GM23338 (cell line): ENCODE measurements at regions not wholly inside any gene's neighbourhood (a gene's known extent, or its start where the extent isn't known, plus 50 kb on each side); places are given as distances from the start of the nearest gene placed in this dataset.

Source experiments
- ATAC-seq: fragments of 200-7000 bp; cut with Tn5 transposase; 3 replicates; pipeline ENCODE4 v1.9.1; 2020
- DNase-seq: peaks from one replicate; pipeline ENCODE4 v3.0.0-alpha.2; 2015; ENCODE audit warnings: low spot score
- H2AFZ ChIP-seq: fragments of 200-600 bp; sonication (generic); 2 replicates; pipeline ENCODE4 v1.8.0; 2016; ENCODE audit warnings: antibody characterized with exemption, mild to moderate bottlenecking, moderate library complexity
- H3F3A ChIP-seq: fragments of 200-600 bp; sonication (generic); replicated peaks from 2 replicates; pipeline ENCODE4 v1.8.0; 2017; ENCODE audit warnings: antibody characterized with exemption, mixed run types, low read depth
- H3K27ac ChIP-seq: fragments of 200-600 bp; sonication (generic); 2 replicates; pipeline ENCODE4 v1.6.1; 2016; ENCODE audit warnings: low read depth
- H3K27me3 ChIP-seq: fragments of 200-600 bp; sonication (generic); 2 replicates; pipeline ENCODE4 v1.8.0; 2016; ENCODE audit warnings: mild to moderate bottlenecking, mixed run types, moderate library complexity; ENCODE audit not compliant: insufficient read depth
- H3K36me3 ChIP-seq: fragments of 200-600 bp; sonication (generic); 2 replicates; pipeline ENCODE4 v1.8.0; 2016; ENCODE audit warnings: mild to moderate bottlenecking; ENCODE audit not compliant: insufficient read depth
- H3K4me1 ChIP-seq: fragments of 200-600 bp; sonication (generic); 2 replicates; pipeline ENCODE4 v1.8.0; 2016; ENCODE audit warnings: mild to moderate bottlenecking, moderate library complexity; ENCODE audit not compliant: insufficient read depth
- H3K4me2 ChIP-seq: fragments of 200-600 bp; sonication (generic); 2 replicates; pipeline ENCODE4 v1.7.1; 2017; ENCODE audit warnings: mixed run types
- H3K4me3 ChIP-seq: fragments of 200-600 bp; sonication (generic); 2 replicates; pipeline ENCODE4 v1.6.1; 2016; ENCODE audit warnings: mixed run types
- H3K79me2 ChIP-seq: fragments of 200-600 bp; sonication (generic); replicated peaks from 2 replicates; pipeline ENCODE4 v1.8.0; 2017; ENCODE audit warnings: mild to moderate bottlenecking; ENCODE audit not compliant: insufficient read depth
- H3K9me2 ChIP-seq: fragments of 200-600 bp; sonication (generic); 2 replicates; pipeline ENCODE4 v1.8.0; 2017; ENCODE audit not compliant: insufficient read depth
- H4K20me1 ChIP-seq: fragments of 200-600 bp; sonication (generic); replicated peaks from 2 replicates; pipeline ENCODE4 v1.8.0; 2017; ENCODE audit warnings: mild to moderate bottlenecking; ENCODE audit not compliant: insufficient read depth
- H3K27ac Mint-ChIP-seq: 2 replicates; pipeline ENCODE4 v1.8.0; 2020; ENCODE audit warnings: inconsistent platforms, mild to moderate bottlenecking, moderate library complexity, mixed read lengths
- H3K27me3 Mint-ChIP-seq: 3 replicates; pipeline ENCODE4 v1.8.0; 2022; ENCODE audit warnings: low read depth, mild to moderate bottlenecking, moderate library complexity, mixed read lengths, inconsistent platforms; ENCODE audit not compliant: insufficient read depth, poor library complexity
- H3K36me3 Mint-ChIP-seq: 3 replicates; pipeline ENCODE4 v1.8.0; 2021; ENCODE audit warnings: low read depth, mild to moderate bottlenecking, inconsistent platforms, moderate library complexity, mixed read lengths
- H3K4me1 Mint-ChIP-seq: 3 replicates; pipeline ENCODE4 v1.8.0; 2020; ENCODE audit warnings: mild to moderate bottlenecking, inconsistent platforms, mixed read lengths
- H3K4me3 Mint-ChIP-seq: 3 replicates; pipeline ENCODE4 v1.8.0; 2021; ENCODE audit warnings: moderate library complexity, mild to moderate bottlenecking, inconsistent platforms, mixed read lengths
- H3K9me3 Mint-ChIP-seq: 3 replicates; pipeline ENCODE4 v1.8.0; 2020; ENCODE audit warnings: moderate library complexity, mild to moderate bottlenecking, inconsistent platforms, mixed read lengths
- CREB1 ChIP-seq: fragments of 250-450 bp; sonication (Bioruptor Pico); IDR thresholded peaks from 2 replicates; pipeline ENCODE4 v1.5.0; 2020; ENCODE audit warnings: low read depth, mild to moderate bottlenecking, moderate library complexity
- CTCF ChIP-seq, 2 experiments: fragments of 200-600 bp in 1 of 2; sonication (generic) in 1 of 2; conservative IDR thresholded peaks; 2 replicates each; pipeline versions ENCODE4 v1.5.1 to v1.6.1; 2016 to 2017; ENCODE audit warnings: antibody characterized with exemption in 2 of 2, low read depth in 2 of 2, mild to moderate bottlenecking in 2 of 2, moderate library complexity in 1 of 2
- EZH2 ChIP-seq: fragments of 200-600 bp; sonication (generic); IDR thresholded peaks from one replicate; pipeline ENCODE4 v1.8.0; 2017; ENCODE audit warnings: antibody characterized with exemption, mild to moderate bottlenecking, low read depth; ENCODE audit not compliant: unreplicated experiment
- EZH2phosphoT487 ChIP-seq: fragments of 200-600 bp; sonication (generic); IDR thresholded peaks from one replicate; pipeline ENCODE4 v1.8.1; 2018; ENCODE audit warnings: antibody characterized with exemption; ENCODE audit not compliant: unreplicated experiment
- STAT1 ChIP-seq: IDR thresholded peaks from one replicate; pipeline ENCODE4 v1.6.1; 2016; ENCODE audit warnings: antibody characterized with exemption; ENCODE audit not compliant: unreplicated experiment
- TF ChIP-seq, protein P1 (sequence below): fragments of 250-450 bp; sonication (Bioruptor Pico); IDR thresholded peaks from 2 replicates; pipeline ENCODE4 v1.5.0; 2020; ENCODE audit warnings: mild to moderate bottlenecking, moderate library complexity
- TF ChIP-seq, protein P2 (sequence below): IDR thresholded peaks from 2 replicates; pipeline ENCODE4 v1.6.1; 2016; ENCODE audit warnings: antibody characterized with exemption

DNA sequence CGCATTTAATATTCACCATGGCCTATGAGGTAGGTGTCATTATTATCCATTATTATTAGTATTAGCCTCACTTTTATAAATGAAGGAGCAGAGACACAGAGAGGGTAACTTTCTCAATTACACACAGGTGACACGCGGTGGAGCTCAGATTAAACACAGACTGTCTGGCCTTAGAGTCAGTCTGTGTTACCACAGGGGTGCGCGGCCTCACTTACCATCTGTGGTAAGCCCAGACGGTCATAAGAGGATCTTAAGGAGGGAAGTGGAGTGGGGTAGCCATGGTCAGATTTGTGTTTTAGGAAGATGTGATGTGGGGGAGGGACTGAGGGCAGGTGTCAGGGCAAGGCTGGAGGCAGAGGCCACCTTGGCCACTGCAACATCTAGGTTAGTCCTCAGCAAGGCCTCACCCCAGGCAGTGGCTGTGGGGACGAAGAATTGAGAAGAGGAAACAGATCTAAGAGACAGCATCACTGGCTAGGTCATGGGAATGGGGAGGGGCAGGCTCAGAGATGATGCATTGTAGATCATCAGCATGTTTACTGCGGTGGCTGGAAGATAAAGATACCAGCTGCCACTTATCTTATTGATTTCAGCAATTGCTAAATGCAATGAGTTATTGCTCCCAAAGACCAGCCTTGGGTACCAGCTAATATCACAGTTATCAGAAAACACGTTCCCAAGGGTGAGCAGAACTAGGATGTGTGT lies 67.1 kb downstream of the SERPINA3 start:
- Mint-ChIP-seq H3K4me3 (no peak overlapping the region), H3K4me1 (0 out of 3 replicates have a peak, but pooled peaks cover 2% of the 10 kb centered on the region), H3K9me3 (no peaks in the 10 kb centered on the region), H3K36me3 (no peaks in the 10 kb centered on the region), H3K27ac (no peak overlapping the region), H3K27me3 (peaks cover 2% of the 10 kb centered on the region)
- Histone ChIP-seq H3K27ac (no peak overlapping the region), H3K79me2 (no peaks in the 10 kb centered on the region), H3K9me2 (no peaks in the 10 kb centered on the region), H3F3A (no peaks in the 10 kb centered on the region), H3K36me3 (no peaks in the 10 kb centered on the region), H2AFZ (no peak overlapping the region; the same call in 1 of the 2 replicates), H4K20me1 (no peaks in the 10 kb centered on the region), H3K4me1 (no peaks in the 10 kb centered on the region), H3K27me3 (no peaks in the 10 kb centered on the region), H3K4me2 (no peak overlapping the region), H3K4me3 (no peak overlapping the region)
- ATAC-seq (no peak), DNase-seq (no peak)
- TF ChIP-seq CTCF (conservative IDR thresholded peaks at IDR 0.05; ENCODE audit: low read depth in 2 of 2) (no peak), STAT1 (no peak), EZH2 (no peak), CREB1 (CRISPR knock-in tag) (no peak)

DNA sequence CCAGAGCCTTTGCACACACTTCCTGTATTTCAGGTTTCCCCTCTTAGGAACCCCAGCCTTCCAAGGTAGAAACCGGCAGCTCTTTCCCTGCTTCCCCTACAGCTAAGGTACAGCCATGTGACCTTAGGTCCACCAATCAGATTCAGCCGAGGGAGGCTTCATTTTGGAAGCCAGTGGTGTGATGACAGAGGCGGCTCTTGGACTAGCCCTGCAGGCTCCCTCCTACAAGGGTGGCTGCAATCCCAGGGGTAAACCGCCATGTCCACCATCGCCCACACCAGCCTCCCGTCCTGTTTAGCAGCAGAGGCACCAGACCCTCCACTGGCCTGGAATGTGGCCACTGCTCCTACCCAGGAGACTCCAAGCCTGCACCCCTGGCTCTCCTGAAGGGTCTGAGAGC lies 65.6 kb downstream of the SERPINA3 start:
- Histone ChIP-seq H3K27ac (no peak overlapping the region), H3K4me2 (no peak overlapping the region), H3K9me2 (no peaks in the 10 kb centered on the region), H3K4me1 (no peaks in the 10 kb centered on the region), H4K20me1 (no peaks in the 10 kb centered on the region), H3K79me2 (no peaks in the 10 kb centered on the region), H3K36me3 (no peaks in the 10 kb centered on the region), H2AFZ (no peak overlapping the region), H3K4me3 (no peak overlapping the region), H3F3A (no peaks in the 10 kb centered on the region), H3K27me3 (no peaks in the 10 kb centered on the region)
- Mint-ChIP-seq H3K4me1 (0 out of 3 replicates have a peak, but pooled peaks cover 2% of the 10 kb centered on the region), H3K9me3 (no peaks in the 10 kb centered on the region), H3K27ac (no peak overlapping the region), H3K27me3 (peaks cover 2% of the 10 kb centered on the region), H3K4me3 (no peak overlapping the region), H3K36me3 (no peaks in the 10 kb centered on the region)
- DNase-seq (no peak), ATAC-seq (no peak)
- TF ChIP-seq CTCF (conservative IDR thresholded peaks at IDR 0.05; ENCODE audit: low read depth in 2 of 2) (no peak), EZH2phosphoT487 (no peak)
- TF ChIP-seq, protein P1, sequence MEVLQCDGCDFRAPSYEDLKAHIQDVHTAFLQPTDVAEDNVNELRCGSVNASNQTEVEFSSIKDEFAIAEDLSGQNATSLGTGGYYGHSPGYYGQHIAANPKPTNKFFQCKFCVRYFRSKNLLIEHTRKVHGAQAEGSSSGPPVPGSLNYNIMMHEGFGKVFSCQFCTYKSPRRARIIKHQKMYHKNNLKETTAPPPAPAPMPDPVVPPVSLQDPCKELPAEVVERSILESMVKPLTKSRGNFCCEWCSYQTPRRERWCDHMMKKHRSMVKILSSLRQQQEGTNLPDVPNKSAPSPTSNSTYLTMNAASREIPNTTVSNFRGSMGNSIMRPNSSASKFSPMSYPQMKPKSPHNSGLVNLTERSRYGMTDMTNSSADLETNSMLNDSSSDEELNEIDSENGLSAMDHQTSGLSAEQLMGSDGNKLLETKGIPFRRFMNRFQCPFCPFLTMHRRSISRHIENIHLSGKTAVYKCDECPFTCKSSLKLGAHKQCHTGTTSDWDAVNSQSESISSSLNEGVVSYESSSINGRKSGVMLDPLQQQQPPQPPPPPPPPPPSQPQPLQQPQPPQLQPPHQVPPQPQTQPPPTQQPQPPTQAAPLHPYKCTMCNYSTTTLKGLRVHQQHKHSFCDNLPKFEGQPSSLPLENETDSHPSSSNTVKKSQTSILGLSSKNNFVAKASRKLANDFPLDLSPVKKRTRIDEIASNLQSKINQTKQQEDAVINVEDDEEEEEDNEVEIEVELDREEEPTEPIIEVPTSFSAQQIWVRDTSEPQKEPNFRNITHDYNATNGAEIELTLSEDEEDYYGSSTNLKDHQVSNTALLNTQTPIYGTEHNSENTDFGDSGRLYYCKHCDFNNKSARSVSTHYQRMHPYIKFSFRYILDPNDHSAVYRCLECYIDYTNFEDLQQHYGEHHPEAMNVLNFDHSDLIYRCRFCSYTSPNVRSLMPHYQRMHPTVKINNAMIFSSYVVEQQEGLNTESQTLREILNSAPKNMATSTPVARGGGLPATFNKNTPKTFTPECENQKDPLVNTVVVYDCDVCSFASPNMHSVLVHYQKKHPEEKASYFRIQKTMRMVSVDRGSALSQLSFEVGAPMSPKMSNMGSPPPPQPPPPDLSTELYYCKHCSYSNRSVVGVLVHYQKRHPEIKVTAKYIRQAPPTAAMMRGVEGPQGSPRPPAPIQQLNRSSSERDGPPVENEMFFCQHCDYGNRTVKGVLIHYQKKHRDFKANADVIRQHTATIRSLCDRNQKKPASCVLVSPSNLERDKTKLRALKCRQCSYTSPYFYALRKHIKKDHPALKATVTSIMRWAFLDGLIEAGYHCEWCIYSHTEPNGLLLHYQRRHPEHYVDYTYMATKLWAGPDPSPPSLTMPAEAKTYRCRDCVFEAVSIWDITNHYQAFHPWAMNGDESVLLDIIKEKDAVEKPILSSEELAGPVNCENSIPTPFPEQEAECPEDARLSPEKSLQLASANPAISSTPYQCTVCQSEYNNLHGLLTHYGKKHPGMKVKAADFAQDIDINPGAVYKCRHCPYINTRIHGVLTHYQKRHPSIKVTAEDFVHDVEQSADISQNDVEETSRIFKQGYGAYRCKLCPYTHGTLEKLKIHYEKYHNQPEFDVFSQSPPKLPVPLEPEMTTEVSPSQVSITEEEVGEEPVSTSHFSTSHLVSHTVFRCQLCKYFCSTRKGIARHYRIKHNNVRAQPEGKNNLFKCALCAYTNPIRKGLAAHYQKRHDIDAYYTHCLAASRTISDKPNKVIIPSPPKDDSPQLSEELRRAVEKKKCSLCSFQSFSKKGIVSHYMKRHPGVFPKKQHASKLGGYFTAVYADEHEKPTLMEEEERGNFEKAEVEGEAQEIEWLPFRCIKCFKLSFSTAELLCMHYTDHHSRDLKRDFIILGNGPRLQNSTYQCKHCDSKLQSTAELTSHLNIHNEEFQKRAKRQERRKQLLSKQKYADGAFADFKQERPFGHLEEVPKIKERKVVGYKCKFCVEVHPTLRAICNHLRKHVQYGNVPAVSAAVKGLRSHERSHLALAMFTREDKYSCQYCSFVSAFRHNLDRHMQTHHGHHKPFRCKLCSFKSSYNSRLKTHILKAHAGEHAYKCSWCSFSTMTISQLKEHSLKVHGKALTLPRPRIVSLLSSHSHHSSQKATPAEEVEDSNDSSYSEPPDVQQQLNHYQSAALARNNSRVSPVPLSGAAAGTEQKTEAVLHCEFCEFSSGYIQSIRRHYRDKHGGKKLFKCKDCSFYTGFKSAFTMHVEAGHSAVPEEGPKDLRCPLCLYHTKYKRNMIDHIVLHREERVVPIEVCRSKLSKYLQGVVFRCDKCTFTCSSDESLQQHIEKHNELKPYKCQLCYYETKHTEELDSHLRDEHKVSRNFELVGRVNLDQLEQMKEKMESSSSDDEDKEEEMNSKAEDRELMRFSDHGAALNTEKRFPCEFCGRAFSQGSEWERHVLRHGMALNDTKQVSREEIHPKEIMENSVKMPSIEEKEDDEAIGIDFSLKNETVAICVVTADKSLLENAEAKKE (CRISPR knock-in tag), result no peak
- TF ChIP-seq, protein P2, sequence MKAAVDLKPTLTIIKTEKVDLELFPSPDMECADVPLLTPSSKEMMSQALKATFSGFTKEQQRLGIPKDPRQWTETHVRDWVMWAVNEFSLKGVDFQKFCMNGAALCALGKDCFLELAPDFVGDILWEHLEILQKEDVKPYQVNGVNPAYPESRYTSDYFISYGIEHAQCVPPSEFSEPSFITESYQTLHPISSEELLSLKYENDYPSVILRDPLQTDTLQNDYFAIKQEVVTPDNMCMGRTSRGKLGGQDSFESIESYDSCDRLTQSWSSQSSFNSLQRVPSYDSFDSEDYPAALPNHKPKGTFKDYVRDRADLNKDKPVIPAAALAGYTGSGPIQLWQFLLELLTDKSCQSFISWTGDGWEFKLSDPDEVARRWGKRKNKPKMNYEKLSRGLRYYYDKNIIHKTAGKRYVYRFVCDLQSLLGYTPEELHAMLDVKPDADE, result no peak
